HG02759 (cell line): ENCODE measurements at regions not wholly inside any gene's neighbourhood (a gene's known extent, or its start where the extent isn't known, plus 50 kb on each side); places are given as distances from the start of the nearest gene placed in this dataset.
"Not testable (repeated sequence)": the region's sequence is repeated elsewhere in the genome, so short reads cannot be mapped to it uniquely, and the experiment has no call there.

Experiments used
- ATAC-seq: cut with Tn5 transposase; IDR thresholded peaks from one replicate; pipeline ENCODE4 v1.9.1; 2021; ENCODE audit warnings: mild to moderate bottlenecking, moderate library complexity; ENCODE audit not compliant: unreplicated experiment

DNA sequence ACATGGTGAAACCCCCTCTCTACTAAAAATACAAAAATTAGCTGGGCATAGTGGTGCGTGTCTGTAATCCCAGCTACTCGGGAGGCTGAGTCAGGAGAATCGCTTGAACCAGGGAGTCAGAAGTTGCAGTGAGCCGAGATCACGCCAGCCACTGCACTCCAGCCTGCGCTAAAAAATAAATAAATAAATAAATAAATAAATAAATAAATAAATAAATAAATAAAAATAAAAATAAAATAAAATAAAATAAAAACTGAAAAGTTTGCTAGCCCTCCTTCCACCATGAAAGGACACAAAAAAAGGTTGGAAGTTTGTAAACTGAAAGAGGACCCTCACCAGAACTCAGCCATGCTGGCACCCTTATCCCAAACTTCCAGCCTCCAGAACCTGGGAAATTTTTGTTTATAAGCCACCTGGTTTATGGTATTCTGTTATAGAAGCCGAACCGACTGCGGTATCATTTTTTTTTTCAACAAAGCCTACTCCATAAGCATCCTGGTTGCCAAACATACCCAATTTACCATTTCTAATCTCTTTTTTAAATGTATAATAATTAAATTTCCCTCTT, 448.2 kb downstream of the SEMA3D start:
- no peak for ATAC-seq

DNA sequence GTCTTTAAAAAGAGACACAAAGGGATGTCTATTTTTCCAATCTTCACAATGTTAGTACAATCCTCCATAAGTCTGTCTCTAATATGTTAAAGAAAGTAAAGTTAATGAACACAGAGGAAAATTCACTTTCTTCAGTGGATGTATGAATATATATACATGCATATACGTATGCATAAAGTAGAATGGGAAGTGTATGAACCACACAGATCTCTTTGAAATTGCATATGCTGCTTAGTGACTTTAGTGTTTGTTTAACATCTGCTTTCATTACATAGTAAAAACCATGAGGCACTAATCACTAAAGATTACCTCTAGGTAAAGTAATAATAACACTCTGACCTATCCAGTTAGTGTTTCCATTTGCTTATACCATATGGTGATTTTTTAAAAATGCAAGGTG, 451.2 kb downstream of the SEMA3D start:
- no peak for ATAC-seq

DNA sequence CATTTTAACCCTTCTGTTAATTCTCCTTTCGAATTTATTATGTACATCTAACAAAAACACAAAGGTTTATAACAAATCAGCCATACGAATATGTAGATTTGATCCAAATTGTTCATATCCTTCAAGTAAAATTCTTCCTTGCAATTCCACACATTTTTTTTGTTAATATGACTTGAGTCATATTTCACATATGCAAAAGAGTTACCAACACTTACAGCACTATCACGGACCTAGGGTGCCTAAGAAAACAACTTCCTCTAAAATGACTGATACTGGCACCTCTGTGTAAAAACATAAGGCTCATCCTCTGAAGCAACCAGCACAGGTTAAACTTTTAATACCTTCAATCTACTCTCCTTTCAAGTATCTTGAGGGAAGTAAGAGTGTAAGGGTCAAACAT, 451.8 kb downstream of the SEMA3D start:
- no peak for ATAC-seq

DNA sequence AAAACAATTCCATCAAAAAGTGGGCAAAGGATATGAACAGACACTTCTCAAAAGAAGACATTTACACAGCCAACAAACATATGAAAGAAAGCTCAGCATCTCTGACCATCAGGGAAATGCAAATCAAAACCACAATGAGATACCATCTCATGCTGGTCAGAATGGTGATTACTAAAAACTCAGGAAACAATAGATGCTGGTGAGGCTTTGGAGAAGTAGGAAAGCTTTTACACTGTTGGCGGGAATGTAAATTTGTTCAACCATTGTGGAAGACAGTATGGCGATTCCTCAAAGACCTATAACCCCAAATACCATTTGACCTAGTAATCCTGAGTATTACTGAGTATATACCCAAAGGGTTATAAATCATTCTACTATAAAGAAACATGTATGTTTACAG, 452.9 kb downstream of the SEMA3D start:
- ATAC-seq: not testable (repeated sequence)

DNA sequence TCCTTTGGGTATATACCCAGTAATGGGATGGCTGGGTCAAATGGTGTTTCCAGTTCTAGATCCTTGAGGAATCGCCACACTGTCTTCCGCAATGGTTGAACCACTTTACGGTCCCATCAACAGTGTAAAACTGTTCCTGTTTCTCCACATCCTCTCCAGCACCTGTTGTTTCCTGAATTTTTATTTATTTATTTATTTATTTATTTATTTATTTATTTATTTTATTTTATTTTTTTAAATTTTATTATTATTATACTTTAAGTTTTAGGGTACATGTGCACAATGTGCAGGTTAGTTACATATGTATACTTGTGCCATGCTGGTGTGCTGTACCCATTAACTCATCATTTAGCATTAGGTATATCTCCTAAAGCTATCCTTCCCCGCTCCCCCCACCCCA, 456.0 kb downstream of the SEMA3D start:
- not testable (repeated sequence) for ATAC-seq

DNA sequence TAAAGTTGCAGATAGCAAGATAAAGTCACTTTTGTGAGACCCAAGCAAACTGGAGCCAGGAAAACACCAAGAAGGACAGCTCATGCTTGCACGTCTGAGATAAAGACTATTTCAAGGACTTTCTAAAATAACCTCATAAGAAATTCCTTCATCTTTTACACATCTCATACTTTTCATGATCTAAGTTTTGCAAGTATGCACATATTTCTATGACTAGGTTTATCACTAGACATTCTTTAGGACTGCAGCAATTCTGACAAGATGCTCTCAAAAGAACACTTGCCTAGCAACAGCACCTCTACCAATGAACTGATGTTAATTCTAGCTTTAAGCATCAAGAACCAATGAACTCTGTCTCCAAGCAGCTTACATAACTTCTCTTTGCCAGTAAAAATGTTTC, 457.6 kb downstream of the SEMA3D start:
- ATAC-seq: no peak

DNA sequence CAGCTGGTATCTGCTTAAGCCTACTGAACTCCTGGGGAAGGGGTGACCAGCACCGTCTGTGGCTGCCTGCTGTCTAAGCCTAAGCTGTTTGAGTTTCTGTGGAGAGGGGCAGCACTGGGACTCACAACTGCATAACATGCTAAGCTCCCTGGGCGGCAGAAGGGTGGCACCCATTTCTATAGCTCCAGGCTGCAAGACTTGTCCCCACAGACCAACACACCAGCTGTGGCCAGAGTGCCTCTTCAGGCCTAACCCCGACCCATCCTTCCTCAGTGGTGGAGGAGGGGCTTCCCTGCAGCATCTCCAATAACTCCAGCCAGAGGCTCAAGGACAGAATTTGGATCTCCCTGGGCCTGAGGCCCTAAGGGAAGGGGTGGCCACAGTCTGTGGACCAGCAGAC, 464.1 kb downstream of the SEMA3D start:
- ATAC-seq: no peak

DNA sequence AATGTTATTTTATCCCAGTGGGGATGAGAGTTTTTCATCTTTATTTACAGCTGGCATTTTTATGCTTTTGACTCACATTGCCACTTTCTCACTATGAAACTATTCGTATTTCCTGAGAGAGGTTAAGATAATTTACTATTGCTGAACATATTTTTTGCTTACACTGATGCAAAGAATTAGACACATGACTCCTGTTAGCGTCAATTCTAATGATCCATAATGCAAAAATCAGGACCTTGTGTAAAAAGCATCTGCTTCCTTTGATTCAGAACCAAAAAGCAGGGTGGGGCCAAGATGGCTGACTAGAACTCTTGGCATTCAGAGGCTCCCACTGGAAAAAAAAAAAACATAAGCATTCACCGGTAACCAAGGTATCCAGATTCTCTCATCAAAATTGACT, 464.8 kb downstream of the SEMA3D start:
- ATAC-seq: no peak

DNA sequence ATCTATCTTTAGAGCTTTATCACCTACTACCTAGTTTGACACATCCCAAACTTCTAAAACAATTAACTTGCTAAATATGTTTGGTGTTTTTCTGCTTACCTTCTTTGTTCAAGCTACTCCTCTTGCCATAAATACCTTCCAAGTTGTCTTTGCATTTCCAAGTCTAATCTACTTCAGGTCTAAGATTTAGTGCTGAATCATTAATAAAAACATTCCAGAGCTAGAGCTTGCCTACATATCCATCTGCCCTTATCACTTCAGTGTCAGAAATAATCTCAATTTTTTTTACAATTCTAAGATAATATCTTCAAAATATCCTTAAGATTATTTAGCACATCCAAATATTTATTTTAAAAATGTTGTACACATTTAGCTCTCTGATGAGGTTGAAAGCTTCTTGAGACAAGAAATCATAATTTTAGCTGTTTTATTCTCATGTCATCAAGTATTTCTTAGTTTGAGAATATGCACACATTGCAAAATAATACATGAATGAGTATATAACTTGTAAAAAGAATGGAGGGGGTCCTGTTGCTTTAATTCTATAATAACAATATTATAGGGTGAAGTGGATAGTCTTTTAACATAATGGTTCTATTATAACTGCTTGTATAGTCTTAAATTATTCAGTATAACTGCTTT, 466.3 kb downstream of the SEMA3D start:
- no peak for ATAC-seq

DNA sequence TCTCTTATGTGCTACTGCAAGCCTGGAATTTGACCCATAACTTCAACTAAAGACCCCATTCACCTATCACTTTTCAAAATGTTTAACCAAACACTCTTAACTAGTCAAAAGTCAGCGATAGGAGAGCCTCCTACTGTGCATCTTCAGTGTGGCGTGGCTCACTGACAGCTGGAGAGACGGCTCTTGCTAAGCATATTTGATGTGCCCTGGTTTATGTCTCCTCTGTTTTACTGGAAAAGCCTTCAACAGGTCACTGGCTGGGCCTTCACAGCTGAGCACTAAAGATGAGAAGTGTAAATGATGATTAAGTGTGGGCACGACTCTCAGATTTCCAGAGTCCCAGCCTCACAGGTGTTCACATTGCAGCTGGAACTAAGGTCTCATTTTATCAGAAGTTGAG, 472.1 kb downstream of the SEMA3D start:
- no peak for ATAC-seq

DNA sequence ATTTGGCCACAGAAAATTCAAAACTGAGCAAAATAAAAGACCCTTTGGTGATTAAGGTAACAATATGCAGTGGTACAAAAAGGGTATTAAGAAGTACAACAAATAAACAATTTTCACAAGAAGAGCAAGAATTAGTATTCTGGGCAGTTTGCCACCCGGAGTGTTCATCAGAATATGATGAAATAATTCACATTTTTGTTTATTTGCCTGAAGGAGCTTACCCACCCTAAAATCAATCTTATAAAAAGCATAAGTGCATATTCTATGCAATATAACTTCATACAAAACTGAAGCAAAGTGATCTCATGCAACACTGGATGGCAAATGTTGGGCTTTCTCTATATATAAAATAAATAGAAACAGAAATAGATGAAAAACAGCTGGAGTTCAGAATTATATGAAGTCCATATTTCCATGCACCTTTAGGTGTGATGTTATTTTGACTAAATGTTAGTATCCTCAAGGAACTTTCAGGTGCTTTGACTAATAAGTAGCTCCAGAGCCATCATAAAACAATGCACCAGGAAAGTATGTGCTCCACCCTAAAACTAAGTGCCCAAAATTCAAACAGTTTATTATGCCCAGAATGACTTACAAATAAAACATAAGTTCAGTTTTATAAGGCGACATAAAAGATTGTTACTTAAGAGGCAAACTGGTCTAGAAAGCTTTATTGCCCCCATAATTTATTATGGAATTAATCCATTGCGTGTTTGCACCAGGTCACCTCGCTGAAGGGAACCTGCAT, 474.3 kb downstream of the SEMA3D start:
- ATAC-seq: no peak

DNA sequence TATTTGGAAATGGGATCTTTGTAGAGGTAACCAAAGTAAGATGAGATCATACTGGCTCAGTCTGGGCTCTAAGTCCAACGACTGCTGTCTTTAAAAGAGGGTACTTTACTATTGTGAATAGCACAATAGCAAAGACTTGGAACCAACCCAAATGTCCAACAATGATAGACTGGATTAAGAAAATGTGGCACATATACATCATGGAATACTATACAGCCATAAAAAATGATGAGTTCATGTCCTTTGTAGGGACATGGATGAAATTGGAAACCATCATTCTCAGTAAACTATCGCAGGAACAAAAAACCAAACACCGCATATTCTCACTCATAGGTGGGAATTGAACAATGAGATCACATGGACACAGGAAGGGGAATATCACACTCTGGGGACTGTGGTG, 476.3 kb downstream of the SEMA3D start:
- ATAC-seq: not testable (repeated sequence)

DNA sequence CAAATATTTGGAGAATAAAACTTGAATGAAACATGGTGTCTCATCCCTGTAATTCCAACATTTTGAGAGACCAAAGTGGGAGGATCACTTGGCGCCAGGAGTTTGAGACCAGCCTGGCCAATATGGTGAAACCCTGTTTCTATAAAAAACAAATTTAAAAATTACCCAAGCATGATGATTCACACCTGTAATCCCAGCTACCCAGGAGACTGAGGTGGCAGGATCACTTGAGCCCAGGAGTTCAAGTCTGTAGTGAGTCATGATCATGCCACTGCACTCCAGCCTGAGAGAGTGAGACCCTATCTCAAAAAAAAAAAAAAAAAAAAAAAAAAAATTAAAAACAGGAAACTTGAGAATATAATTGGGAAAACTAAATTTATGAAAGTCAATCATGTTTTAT, 481.1 kb downstream of the SEMA3D start:
- no peak for ATAC-seq

DNA sequence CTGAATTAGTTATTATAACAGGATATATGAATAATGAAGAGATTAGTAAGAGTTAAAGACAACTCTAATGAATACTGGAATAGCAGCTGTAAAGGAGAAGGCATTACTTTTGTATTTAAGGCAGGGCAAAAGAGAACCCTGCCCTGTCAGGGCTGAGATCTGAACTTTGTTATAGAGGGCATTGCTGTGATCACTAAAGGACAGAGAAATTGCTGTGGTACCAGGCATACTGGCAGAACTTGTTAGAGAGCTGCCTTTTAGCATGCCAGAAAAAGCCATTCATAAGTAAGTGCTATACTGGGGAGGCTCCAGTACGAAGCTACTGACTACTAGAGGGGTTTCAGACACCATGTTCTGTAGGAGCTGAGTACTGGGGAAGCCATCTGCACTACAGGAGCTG, 481.8 kb downstream of the SEMA3D start:
- ATAC-seq: no peak

DNA sequence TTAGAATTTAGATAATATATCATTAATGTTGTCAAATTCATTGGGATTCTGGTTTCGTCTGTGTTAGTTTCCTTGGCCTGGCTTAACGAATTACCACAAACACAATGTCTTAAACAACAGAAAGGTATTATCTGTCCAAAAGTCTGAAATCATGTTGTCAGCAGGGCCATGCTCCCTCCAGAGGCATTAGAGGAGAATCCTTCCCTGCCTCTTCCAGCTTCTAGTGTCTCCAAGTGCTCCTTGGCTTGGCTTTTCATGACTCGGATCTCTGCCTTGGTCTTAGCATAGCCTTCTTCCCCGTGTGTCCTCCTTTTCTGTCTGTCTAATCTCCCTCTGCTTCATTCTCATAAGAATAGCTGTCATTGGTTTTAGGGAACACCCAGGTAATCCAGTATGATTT, 482.5 kb downstream of the SEMA3D start:
- ATAC-seq: no peak

DNA sequence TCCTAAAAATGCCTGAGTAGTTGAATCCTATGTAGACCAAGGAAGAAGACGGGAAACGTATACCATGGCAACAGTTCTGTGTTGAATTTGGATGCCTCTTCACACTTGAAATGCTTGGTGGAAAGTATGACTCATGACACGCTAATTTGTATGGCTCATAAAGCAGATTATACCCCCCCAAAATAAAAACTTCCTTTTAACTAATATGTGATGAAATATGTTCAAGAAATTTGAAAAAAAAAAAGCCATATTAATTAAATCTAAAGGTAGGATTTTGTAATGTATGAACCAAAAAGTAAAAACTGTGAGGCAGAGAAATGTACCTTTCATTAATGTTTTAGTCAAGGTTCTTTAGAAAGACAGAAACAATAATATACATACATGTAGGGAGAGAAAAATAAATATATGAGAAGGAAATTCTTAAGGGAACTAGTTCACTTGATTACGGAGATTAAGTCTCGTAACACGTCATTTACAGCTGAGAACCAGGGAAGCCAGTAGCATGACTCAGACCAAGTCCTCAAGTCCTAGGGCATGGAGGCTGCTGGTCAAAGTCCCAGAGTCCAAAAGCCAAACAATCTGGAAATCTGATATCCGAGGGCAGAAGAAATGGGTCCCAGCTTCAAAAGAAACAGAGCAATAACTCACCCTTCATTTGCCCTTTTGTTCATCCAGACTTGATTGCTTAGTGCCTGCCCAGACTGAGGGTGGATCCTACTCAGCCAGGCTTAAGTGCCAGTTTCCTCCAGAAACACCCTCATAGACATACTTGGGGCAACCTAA, 485.1 kb downstream of the SEMA3D start:
- ATAC-seq: no peak

DNA sequence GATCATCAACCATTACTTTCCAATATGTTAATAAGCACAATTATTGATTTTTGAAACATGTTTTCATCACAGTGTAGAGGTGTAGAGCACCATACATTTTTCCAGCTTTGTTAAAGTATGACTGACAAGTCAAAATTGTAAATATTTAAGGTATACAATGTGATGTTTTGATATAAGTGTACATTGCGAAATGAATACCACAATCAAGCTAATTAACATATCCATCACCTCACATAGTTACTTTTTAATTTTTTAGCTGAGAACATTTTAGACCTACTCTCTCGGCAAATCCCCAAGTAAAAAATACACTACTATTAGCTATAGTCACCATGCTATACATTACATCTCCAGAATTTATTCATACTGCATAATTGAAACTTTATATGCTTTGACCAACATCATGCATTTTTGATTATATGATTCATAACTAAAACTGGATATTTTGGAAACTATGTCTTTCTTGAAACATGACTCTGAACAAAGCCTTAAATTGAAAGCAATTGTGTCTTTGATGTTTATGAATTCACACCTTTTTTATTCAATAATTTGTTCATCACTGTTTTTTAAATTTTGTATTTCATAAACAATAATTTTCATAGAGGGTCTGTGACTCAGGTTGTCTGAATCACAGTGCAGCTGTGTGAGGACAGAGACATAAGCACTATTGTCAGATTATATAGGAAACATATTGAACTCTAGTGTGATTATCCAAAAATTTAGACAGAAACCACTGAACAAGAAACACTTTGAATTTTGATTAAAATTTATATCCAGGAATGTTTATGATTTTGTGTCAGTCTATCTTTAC, 486.1 kb downstream of the SEMA3D start:
- ATAC-seq: no peak

DNA sequence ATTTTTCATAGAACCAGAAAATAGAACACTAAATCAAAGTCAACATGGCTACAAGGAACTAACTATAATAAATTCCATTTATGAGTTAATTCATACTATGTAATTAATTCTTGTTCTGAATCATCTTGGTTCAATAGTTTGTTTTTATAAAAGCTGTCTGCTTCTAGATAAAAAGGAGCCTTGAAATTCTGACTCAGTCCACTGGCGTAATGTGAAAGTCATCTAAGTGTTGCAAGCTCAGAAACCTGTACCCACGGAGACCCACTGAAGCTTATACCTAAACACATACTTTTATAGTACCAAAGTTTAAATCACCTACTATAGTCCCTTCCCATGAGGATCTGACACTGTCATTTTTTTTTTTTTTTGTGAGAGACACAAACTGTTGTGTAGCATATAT, 489.4 kb downstream of the SEMA3D start:
- no peak for ATAC-seq

DNA sequence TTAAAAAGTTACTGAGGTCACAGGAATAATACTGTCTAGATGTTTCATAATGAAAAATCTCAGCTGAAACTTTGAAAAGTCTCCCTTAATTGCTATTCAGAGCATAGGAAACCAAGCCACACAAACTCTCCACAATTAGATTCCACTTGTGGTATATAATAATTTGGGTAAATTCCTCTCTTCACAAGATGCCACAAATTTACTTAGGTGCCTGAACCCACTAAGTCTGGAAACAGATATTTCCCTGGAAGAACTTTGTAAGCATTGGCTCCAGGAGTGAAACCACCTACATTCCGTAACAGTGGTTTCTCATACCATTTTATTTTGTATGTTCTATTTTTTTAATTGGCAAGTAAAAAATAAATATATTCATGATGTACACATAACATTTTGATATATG, 493.4 kb downstream of the SEMA3D start:
- no peak for ATAC-seq

DNA sequence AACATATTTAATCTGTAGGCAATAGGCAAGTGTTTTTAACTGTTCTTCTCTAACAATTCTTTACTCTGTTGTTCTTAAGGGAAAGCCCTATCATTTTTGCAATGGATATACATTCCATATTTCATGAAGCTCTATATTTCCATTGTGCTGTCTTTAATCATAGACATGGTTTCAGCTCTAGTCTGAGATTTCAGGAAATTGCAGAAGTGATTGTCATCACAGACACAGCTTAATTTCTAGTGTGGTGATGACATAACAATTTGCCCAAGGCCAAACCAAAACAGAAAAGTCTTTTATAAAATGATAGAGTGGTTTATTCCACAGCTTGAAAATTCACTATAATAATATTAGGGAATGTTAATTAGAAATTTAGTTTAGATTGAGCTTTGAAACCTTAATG, 494.1 kb upstream of the SEMA3A start:
- no peak for ATAC-seq

DNA sequence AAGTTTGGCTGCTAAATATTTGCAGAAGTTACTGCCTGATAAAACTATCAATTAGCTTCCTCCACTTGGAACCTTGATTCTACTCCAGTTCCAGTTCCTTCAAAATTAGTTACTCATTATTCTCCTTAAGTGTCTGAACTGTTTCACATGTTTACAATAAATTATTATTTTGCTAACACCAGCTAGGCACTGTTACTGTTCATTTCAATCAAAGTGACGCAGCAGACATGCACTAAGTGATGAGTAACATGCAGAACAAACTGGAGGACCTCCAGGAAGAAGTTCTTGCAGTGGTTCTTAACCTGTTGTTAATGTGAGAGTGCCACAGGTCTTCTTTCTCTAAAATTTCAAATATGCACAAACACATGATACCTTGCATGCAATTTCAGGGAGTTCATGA, 491.8 kb upstream of the SEMA3A start:
- ATAC-seq: no peak
